GM23338 (cell line): ENCODE measurements at regions not wholly inside any gene's neighbourhood (a gene's known extent, or its start where the extent isn't known, plus 50 kb on each side); places are given as distances from the start of the nearest gene placed in this dataset.

ENCODE experiments used
- ATAC-seq: fragments of 200-7000 bp; cut with Tn5 transposase; 3 replicates; pipeline ENCODE4 v1.9.1; 2020
- DNase-seq: peaks from one replicate; pipeline ENCODE4 v3.0.0-alpha.2; 2015; ENCODE audit warnings: low spot score
- H2AFZ ChIP-seq: fragments of 200-600 bp; sonication (generic); 2 replicates; pipeline ENCODE4 v1.8.0; 2016; ENCODE audit warnings: antibody characterized with exemption, mild to moderate bottlenecking, moderate library complexity
- H3F3A ChIP-seq: fragments of 200-600 bp; sonication (generic); replicated peaks from 2 replicates; pipeline ENCODE4 v1.8.0; 2017; ENCODE audit warnings: antibody characterized with exemption, mixed run types, low read depth
- H3K27ac ChIP-seq: fragments of 200-600 bp; sonication (generic); 2 replicates; pipeline ENCODE4 v1.6.1; 2016; ENCODE audit warnings: low read depth
- H3K27me3 ChIP-seq: fragments of 200-600 bp; sonication (generic); 2 replicates; pipeline ENCODE4 v1.8.0; 2016; ENCODE audit warnings: mild to moderate bottlenecking, mixed run types, moderate library complexity; ENCODE audit not compliant: insufficient read depth
- H3K36me3 ChIP-seq: fragments of 200-600 bp; sonication (generic); 2 replicates; pipeline ENCODE4 v1.8.0; 2016; ENCODE audit warnings: mild to moderate bottlenecking; ENCODE audit not compliant: insufficient read depth
- H3K4me1 ChIP-seq: fragments of 200-600 bp; sonication (generic); 2 replicates; pipeline ENCODE4 v1.8.0; 2016; ENCODE audit warnings: mild to moderate bottlenecking, moderate library complexity; ENCODE audit not compliant: insufficient read depth
- H3K4me2 ChIP-seq: fragments of 200-600 bp; sonication (generic); 2 replicates; pipeline ENCODE4 v1.7.1; 2017; ENCODE audit warnings: mixed run types
- H3K4me3 ChIP-seq: fragments of 200-600 bp; sonication (generic); 2 replicates; pipeline ENCODE4 v1.6.1; 2016; ENCODE audit warnings: mixed run types
- H3K79me2 ChIP-seq: fragments of 200-600 bp; sonication (generic); replicated peaks from 2 replicates; pipeline ENCODE4 v1.8.0; 2017; ENCODE audit warnings: mild to moderate bottlenecking; ENCODE audit not compliant: insufficient read depth
- H3K9me2 ChIP-seq: fragments of 200-600 bp; sonication (generic); 2 replicates; pipeline ENCODE4 v1.8.0; 2017; ENCODE audit not compliant: insufficient read depth
- H4K20me1 ChIP-seq: fragments of 200-600 bp; sonication (generic); replicated peaks from 2 replicates; pipeline ENCODE4 v1.8.0; 2017; ENCODE audit warnings: mild to moderate bottlenecking; ENCODE audit not compliant: insufficient read depth
- H3K27ac Mint-ChIP-seq: 2 replicates; pipeline ENCODE4 v1.8.0; 2020; ENCODE audit warnings: inconsistent platforms, mild to moderate bottlenecking, moderate library complexity, mixed read lengths
- H3K27me3 Mint-ChIP-seq: 3 replicates; pipeline ENCODE4 v1.8.0; 2022; ENCODE audit warnings: low read depth, mild to moderate bottlenecking, moderate library complexity, mixed read lengths, inconsistent platforms; ENCODE audit not compliant: insufficient read depth, poor library complexity
- H3K36me3 Mint-ChIP-seq: 3 replicates; pipeline ENCODE4 v1.8.0; 2021; ENCODE audit warnings: low read depth, mild to moderate bottlenecking, inconsistent platforms, moderate library complexity, mixed read lengths
- H3K4me1 Mint-ChIP-seq: 3 replicates; pipeline ENCODE4 v1.8.0; 2020; ENCODE audit warnings: mild to moderate bottlenecking, inconsistent platforms, mixed read lengths
- H3K4me3 Mint-ChIP-seq: 3 replicates; pipeline ENCODE4 v1.8.0; 2021; ENCODE audit warnings: moderate library complexity, mild to moderate bottlenecking, inconsistent platforms, mixed read lengths
- H3K9me3 Mint-ChIP-seq: 3 replicates; pipeline ENCODE4 v1.8.0; 2020; ENCODE audit warnings: moderate library complexity, mild to moderate bottlenecking, inconsistent platforms, mixed read lengths
- CREB1 ChIP-seq: fragments of 250-450 bp; sonication (Bioruptor Pico); IDR thresholded peaks from 2 replicates; pipeline ENCODE4 v1.5.0; 2020; ENCODE audit warnings: low read depth, mild to moderate bottlenecking, moderate library complexity
- EZH2 ChIP-seq: fragments of 200-600 bp; sonication (generic); IDR thresholded peaks from one replicate; pipeline ENCODE4 v1.8.0; 2017; ENCODE audit warnings: antibody characterized with exemption, mild to moderate bottlenecking, low read depth; ENCODE audit not compliant: unreplicated experiment
- EZH2phosphoT487 ChIP-seq: fragments of 200-600 bp; sonication (generic); IDR thresholded peaks from one replicate; pipeline ENCODE4 v1.8.1; 2018; ENCODE audit warnings: antibody characterized with exemption; ENCODE audit not compliant: unreplicated experiment
- JUNB ChIP-seq: IDR thresholded peaks from one replicate; pipeline ENCODE4 v1.6.1; 2016; ENCODE audit warnings: antibody characterized with exemption; ENCODE audit not compliant: unreplicated experiment
- NANOG ChIP-seq: IDR thresholded peaks from 2 replicates; pipeline ENCODE4 v1.6.1; 2016; ENCODE audit warnings: antibody characterized with exemption, borderline replicate concordance
- POLR2AphosphoS5 ChIP-seq: IDR thresholded peaks from 2 replicates; pipeline ENCODE4 v1.6.1; 2016; ENCODE audit warnings: antibody characterized with exemption, low read depth
- STAT1 ChIP-seq: IDR thresholded peaks from one replicate; pipeline ENCODE4 v1.6.1; 2016; ENCODE audit warnings: antibody characterized with exemption; ENCODE audit not compliant: unreplicated experiment
- ZNF114 ChIP-seq: fragments of 250-450 bp; sonication (Bioruptor Pico); IDR thresholded peaks from 2 replicates; pipeline ENCODE4 v1.5.0; 2020; ENCODE audit warnings: mild to moderate bottlenecking, moderate library complexity
- ZNF331 ChIP-seq: fragments of 250-450 bp; sonication (Bioruptor Pico); IDR thresholded peaks from 2 replicates; pipeline ENCODE4 v1.5.0; 2020; ENCODE audit warnings: low read depth, mild to moderate bottlenecking, moderate library complexity
- TF ChIP-seq, protein P1 (sequence below), 2 experiments: fragments of 200-600 bp in 1 of 2; sonication (generic) in 1 of 2; conservative IDR thresholded peaks; 2 replicates each; pipeline versions ENCODE4 v1.5.1 to v1.6.1; 2016 to 2017; ENCODE audit warnings: antibody characterized with exemption in 2 of 2, low read depth in 2 of 2, mild to moderate bottlenecking in 2 of 2, moderate library complexity in 1 of 2
- TF ChIP-seq, protein P2 (sequence below): IDR thresholded peaks from 2 replicates; pipeline ENCODE4 v1.6.1; 2016; ENCODE audit warnings: antibody characterized with exemption
- TF ChIP-seq, protein P3 (sequence below): IDR thresholded peaks from one replicate; pipeline ENCODE4 v1.6.1; 2018; ENCODE audit warnings: antibody characterized with exemption; ENCODE audit not compliant: unreplicated experiment
- TF ChIP-seq, protein P4 (sequence below): fragments of 250-450 bp; sonication (Bioruptor Pico); IDR thresholded peaks from 2 replicates; pipeline ENCODE4 v1.5.0; 2020; ENCODE audit warnings: mild to moderate bottlenecking, moderate library complexity

DNA sequence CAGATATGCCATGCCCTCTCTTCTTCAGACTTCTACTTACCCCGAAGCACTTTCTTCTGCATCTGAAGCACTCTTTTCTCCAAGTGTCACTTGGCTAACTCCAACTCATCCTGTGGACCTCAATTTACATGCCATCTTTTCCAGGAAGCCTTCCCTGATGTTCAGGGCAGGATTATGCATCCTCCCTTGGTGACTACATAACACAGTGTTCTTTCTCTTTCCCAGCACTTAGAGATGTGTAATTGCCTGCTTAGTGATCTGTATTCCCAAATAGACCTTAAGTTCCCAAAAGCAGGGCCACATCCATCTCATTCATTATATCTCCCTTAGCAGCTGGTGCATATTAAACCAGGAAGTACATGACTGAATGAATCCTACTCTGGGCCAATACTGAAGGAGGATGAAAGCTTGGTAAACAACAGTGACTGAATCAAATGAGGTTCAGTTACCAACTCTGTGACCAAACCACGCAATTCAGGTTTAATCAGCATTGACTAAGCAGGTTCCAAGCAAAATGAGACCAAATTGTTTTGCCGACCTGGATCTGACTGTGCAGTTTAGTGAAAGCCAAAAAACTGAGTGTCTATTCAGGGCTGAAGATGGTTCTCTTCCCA lies 121.4 kb upstream of the TCF21 start:
- no peaks in the 10 kb centered on the region for H3K36me3 ChIP-seq
- H3K4me3 ChIP-seq = no peak overlapping the region
- no peak overlapping the region for H3K4me2 ChIP-seq
- DNase-seq (no peak), ATAC-seq (no peak)
- H3F3A ChIP-seq = no peaks in the 10 kb centered on the region
- peaks cover 2% of the 10 kb centered on the region for H3K27me3 Mint-ChIP-seq
- H3K27ac ChIP-seq = no peak overlapping the region
- TF ChIP-seq POLR2AphosphoS5 (no peak), EZH2phosphoT487 (no peak), EZH2 (no peak), ZNF114 (CRISPR knock-in tag) (no peak), JUNB (no peak), CREB1 (CRISPR knock-in tag) (no peak), ZNF331 (no peak), STAT1 (no peak), NANOG (no peak)
- TF ChIP-seq, protein P1, sequence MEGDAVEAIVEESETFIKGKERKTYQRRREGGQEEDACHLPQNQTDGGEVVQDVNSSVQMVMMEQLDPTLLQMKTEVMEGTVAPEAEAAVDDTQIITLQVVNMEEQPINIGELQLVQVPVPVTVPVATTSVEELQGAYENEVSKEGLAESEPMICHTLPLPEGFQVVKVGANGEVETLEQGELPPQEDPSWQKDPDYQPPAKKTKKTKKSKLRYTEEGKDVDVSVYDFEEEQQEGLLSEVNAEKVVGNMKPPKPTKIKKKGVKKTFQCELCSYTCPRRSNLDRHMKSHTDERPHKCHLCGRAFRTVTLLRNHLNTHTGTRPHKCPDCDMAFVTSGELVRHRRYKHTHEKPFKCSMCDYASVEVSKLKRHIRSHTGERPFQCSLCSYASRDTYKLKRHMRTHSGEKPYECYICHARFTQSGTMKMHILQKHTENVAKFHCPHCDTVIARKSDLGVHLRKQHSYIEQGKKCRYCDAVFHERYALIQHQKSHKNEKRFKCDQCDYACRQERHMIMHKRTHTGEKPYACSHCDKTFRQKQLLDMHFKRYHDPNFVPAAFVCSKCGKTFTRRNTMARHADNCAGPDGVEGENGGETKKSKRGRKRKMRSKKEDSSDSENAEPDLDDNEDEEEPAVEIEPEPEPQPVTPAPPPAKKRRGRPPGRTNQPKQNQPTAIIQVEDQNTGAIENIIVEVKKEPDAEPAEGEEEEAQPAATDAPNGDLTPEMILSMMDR (conservative IDR thresholded peaks at IDR 0.05; ENCODE audit: low read depth in 2 of 2) = no peak
- TF ChIP-seq, protein P2, sequence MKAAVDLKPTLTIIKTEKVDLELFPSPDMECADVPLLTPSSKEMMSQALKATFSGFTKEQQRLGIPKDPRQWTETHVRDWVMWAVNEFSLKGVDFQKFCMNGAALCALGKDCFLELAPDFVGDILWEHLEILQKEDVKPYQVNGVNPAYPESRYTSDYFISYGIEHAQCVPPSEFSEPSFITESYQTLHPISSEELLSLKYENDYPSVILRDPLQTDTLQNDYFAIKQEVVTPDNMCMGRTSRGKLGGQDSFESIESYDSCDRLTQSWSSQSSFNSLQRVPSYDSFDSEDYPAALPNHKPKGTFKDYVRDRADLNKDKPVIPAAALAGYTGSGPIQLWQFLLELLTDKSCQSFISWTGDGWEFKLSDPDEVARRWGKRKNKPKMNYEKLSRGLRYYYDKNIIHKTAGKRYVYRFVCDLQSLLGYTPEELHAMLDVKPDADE = no peak
- TF ChIP-seq, protein P3, sequence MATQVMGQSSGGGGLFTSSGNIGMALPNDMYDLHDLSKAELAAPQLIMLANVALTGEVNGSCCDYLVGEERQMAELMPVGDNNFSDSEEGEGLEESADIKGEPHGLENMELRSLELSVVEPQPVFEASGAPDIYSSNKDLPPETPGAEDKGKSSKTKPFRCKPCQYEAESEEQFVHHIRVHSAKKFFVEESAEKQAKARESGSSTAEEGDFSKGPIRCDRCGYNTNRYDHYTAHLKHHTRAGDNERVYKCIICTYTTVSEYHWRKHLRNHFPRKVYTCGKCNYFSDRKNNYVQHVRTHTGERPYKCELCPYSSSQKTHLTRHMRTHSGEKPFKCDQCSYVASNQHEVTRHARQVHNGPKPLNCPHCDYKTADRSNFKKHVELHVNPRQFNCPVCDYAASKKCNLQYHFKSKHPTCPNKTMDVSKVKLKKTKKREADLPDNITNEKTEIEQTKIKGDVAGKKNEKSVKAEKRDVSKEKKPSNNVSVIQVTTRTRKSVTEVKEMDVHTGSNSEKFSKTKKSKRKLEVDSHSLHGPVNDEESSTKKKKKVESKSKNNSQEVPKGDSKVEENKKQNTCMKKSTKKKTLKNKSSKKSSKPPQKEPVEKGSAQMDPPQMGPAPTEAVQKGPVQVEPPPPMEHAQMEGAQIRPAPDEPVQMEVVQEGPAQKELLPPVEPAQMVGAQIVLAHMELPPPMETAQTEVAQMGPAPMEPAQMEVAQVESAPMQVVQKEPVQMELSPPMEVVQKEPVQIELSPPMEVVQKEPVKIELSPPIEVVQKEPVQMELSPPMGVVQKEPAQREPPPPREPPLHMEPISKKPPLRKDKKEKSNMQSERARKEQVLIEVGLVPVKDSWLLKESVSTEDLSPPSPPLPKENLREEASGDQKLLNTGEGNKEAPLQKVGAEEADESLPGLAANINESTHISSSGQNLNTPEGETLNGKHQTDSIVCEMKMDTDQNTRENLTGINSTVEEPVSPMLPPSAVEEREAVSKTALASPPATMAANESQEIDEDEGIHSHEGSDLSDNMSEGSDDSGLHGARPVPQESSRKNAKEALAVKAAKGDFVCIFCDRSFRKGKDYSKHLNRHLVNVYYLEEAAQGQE = no peak
- TF ChIP-seq, protein P4, sequence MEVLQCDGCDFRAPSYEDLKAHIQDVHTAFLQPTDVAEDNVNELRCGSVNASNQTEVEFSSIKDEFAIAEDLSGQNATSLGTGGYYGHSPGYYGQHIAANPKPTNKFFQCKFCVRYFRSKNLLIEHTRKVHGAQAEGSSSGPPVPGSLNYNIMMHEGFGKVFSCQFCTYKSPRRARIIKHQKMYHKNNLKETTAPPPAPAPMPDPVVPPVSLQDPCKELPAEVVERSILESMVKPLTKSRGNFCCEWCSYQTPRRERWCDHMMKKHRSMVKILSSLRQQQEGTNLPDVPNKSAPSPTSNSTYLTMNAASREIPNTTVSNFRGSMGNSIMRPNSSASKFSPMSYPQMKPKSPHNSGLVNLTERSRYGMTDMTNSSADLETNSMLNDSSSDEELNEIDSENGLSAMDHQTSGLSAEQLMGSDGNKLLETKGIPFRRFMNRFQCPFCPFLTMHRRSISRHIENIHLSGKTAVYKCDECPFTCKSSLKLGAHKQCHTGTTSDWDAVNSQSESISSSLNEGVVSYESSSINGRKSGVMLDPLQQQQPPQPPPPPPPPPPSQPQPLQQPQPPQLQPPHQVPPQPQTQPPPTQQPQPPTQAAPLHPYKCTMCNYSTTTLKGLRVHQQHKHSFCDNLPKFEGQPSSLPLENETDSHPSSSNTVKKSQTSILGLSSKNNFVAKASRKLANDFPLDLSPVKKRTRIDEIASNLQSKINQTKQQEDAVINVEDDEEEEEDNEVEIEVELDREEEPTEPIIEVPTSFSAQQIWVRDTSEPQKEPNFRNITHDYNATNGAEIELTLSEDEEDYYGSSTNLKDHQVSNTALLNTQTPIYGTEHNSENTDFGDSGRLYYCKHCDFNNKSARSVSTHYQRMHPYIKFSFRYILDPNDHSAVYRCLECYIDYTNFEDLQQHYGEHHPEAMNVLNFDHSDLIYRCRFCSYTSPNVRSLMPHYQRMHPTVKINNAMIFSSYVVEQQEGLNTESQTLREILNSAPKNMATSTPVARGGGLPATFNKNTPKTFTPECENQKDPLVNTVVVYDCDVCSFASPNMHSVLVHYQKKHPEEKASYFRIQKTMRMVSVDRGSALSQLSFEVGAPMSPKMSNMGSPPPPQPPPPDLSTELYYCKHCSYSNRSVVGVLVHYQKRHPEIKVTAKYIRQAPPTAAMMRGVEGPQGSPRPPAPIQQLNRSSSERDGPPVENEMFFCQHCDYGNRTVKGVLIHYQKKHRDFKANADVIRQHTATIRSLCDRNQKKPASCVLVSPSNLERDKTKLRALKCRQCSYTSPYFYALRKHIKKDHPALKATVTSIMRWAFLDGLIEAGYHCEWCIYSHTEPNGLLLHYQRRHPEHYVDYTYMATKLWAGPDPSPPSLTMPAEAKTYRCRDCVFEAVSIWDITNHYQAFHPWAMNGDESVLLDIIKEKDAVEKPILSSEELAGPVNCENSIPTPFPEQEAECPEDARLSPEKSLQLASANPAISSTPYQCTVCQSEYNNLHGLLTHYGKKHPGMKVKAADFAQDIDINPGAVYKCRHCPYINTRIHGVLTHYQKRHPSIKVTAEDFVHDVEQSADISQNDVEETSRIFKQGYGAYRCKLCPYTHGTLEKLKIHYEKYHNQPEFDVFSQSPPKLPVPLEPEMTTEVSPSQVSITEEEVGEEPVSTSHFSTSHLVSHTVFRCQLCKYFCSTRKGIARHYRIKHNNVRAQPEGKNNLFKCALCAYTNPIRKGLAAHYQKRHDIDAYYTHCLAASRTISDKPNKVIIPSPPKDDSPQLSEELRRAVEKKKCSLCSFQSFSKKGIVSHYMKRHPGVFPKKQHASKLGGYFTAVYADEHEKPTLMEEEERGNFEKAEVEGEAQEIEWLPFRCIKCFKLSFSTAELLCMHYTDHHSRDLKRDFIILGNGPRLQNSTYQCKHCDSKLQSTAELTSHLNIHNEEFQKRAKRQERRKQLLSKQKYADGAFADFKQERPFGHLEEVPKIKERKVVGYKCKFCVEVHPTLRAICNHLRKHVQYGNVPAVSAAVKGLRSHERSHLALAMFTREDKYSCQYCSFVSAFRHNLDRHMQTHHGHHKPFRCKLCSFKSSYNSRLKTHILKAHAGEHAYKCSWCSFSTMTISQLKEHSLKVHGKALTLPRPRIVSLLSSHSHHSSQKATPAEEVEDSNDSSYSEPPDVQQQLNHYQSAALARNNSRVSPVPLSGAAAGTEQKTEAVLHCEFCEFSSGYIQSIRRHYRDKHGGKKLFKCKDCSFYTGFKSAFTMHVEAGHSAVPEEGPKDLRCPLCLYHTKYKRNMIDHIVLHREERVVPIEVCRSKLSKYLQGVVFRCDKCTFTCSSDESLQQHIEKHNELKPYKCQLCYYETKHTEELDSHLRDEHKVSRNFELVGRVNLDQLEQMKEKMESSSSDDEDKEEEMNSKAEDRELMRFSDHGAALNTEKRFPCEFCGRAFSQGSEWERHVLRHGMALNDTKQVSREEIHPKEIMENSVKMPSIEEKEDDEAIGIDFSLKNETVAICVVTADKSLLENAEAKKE = no peak
- H3K9me2 ChIP-seq = no peaks in the 10 kb centered on the region
- no peaks in the 10 kb centered on the region for H3K36me3 Mint-ChIP-seq
- no peak overlapping the region for H3K4me3 Mint-ChIP-seq
- H3K27me3 ChIP-seq = no peaks in the 10 kb centered on the region
- peaks cover 13% of the 10 kb centered on the region for H3K4me1 Mint-ChIP-seq
- H2AFZ ChIP-seq = peak overlapping the region; percentile 28; the same call in 1 of the 2 replicates
- H3K27ac Mint-ChIP-seq = no peak overlapping the region
- H4K20me1 ChIP-seq = no peaks in the 10 kb centered on the region
- 0 out of 2 replicates have a peak, but pooled peaks cover 12% of the 10 kb centered on the region for H3K4me1 ChIP-seq
- H3K9me3 Mint-ChIP-seq = no peaks in the 10 kb centered on the region
- H3K79me2 ChIP-seq = no peaks in the 10 kb centered on the region
